ENCODE measurements at regions not wholly inside any gene's neighbourhood (a gene's known extent, or its start where the extent isn't known, plus 50 kb on each side); places are given as distances from the start of the nearest gene placed in this dataset.
"Not testable (repeated sequence)": the region's sequence is repeated elsewhere in the genome, so short reads cannot be mapped to it uniquely, and the experiment has no call there.

DNA sequence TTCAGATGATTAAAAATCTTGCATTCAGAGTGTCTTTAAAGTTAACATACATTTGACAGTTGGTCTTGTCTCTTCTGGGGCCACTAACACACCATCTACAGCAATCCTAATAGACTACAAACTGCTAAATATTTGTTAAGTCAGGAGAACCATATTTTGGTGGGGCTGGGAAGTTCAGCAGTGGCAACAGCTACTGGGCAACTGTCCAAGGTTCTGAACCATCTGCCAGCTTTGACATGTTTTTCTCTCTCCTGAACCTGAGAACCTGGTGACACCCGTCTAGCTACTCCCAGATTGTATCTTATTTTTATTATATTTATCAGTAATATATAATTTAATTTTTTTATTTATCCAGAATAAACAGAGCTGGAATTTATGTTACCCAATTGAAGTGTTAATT is 199.0 kb upstream of the DPYD start:
- POLR2A ChIA-PET = no interaction called here
- CTCF ChIA-PET = no interaction called here
- peak; percentile 31 for DNase-seq (ENCODE audit: extremely low spot score)
- TF ChIP-seq ELF4 (IDR thresholded peaks at IDR 0.05) = no peak
- TF ChIP-seq LEF1 (IDR thresholded peaks at IDR 0.05; ENCODE audit: borderline replicate concordance) = no peak
- no peak for TF ChIP-seq SUZ12 (IDR thresholded peaks at IDR 0.05)
- no peak for TF ChIP-seq TARDBP (IDR thresholded peaks at IDR 0.05)
- no peak for TF ChIP-seq CTBP1 (IDR thresholded peaks at IDR 0.05; ENCODE audit: borderline replicate concordance)
- TF ChIP-seq FOXA1 (IDR thresholded peaks at IDR 0.05) = no peak
- TF ChIP-seq HDGF (IDR thresholded peaks at IDR 0.05; ENCODE audit: borderline replicate concordance) = no peak
- TF ChIP-seq FOXK2 (IDR thresholded peaks at IDR 0.05) = no peak
- no peak for TF ChIP-seq L3MBTL2 (conservative IDR thresholded peaks at IDR 0.05)
- TF ChIP-seq ZNF384 (IDR thresholded peaks at IDR 0.05) = no peak
- TF ChIP-seq SP1 (IDR thresholded peaks at IDR 0.05) = no peak
- no peak for TF ChIP-seq NFRKB (IDR thresholded peaks at IDR 0.05)
- no peak for TF ChIP-seq ARNT (IDR thresholded peaks at IDR 0.05)
- no peak for TF ChIP-seq BHLHE40 (IDR thresholded peaks at IDR 0.05; ENCODE audit: borderline replicate concordance)
- TF ChIP-seq, protein P1, sequence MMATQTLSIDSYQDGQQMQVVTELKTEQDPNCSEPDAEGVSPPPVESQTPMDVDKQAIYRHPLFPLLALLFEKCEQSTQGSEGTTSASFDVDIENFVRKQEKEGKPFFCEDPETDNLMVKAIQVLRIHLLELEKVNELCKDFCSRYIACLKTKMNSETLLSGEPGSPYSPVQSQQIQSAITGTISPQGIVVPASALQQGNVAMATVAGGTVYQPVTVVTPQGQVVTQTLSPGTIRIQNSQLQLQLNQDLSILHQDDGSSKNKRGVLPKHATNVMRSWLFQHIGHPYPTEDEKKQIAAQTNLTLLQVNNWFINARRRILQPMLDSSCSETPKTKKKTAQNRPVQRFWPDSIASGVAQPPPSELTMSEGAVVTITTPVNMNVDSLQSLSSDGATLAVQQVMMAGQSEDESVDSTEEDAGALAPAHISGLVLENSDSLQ (IDR thresholded peaks at IDR 0.05) = no peak

DNA sequence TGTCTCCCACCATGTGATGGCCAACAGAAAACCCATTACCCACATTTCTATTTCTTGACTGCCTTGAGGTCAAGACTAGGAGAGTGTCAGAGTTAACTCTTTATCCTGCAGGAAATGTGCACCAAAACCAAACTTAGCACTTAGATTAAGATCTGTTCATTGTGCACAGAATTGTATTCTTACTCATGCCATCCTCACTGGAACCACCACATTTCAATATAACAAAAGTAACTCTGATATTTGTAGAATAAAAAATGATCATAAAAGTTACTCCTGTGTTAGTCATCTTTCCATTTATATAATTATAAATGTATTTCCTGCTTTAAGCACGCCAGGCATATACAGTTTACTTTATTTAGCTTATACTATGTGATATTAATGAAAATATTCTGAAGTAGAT is 193.0 kb upstream of the DPYD start:
- no peak for TF ChIP-seq ARNT (IDR thresholded peaks at IDR 0.05)
- TF ChIP-seq FOXM1 (IDR thresholded peaks at IDR 0.05; ENCODE audit: borderline replicate concordance) = no peak
- TF ChIP-seq TARDBP (IDR thresholded peaks at IDR 0.05) = no peak
- TF ChIP-seq LEF1 (IDR thresholded peaks at IDR 0.05; ENCODE audit: borderline replicate concordance) = no peak
- TF ChIP-seq SUZ12 (IDR thresholded peaks at IDR 0.05) = no peak
- no peak for TF ChIP-seq ELF4 (IDR thresholded peaks at IDR 0.05)
- no peak for TF ChIP-seq ZNF384 (IDR thresholded peaks at IDR 0.05)
- no peak for TF ChIP-seq L3MBTL2 (conservative IDR thresholded peaks at IDR 0.05)
- TF ChIP-seq NFRKB (IDR thresholded peaks at IDR 0.05) = no peak
- no peak for TF ChIP-seq CTBP1 (IDR thresholded peaks at IDR 0.05; ENCODE audit: borderline replicate concordance)
- no peak for TF ChIP-seq FOXK2 (IDR thresholded peaks at IDR 0.05)
- TF ChIP-seq, protein P1 (IDR thresholded peaks at IDR 0.05) = no peak
- TF ChIP-seq FOXA1 (IDR thresholded peaks at IDR 0.05) = no peak
- TF ChIP-seq BHLHE40 (IDR thresholded peaks at IDR 0.05; ENCODE audit: borderline replicate concordance) = no peak
- TF ChIP-seq HDGF (IDR thresholded peaks at IDR 0.05; ENCODE audit: borderline replicate concordance) = no peak
- no peak for TF ChIP-seq SP1 (IDR thresholded peaks at IDR 0.05)
- CTCF ChIA-PET = no interaction called here
- DNase-seq (ENCODE audit: extremely low spot score) = no peak
- POLR2A ChIA-PET = no interaction called here

DNA sequence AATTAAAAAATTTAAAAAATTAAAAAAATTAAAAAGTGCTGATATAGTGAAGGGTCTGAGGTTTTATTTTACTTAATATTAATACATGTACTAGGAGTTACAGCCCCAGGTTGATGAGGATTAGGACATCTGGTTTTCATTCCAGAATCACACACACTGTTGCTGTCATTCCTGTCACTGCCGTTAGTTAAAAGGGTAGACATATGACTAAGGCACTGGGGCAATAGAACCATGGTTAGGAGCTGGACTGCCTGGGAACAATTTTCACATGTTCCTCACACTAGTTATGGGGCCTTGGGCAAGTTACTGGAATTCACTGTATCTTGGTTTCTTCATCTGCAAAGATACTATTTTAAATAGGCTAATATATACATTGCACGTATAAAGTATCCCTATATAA is 191.8 kb upstream of the DPYD start:
- TF ChIP-seq L3MBTL2 (conservative IDR thresholded peaks at IDR 0.05) (no peak), ZNF384 (IDR thresholded peaks at IDR 0.05) (no peak), ARNT (IDR thresholded peaks at IDR 0.05) (no peak), SP1 (IDR thresholded peaks at IDR 0.05) (no peak), ELF4 (IDR thresholded peaks at IDR 0.05) (no peak), BHLHE40 (IDR thresholded peaks at IDR 0.05; ENCODE audit: borderline replicate concordance) (no peak), FOXA1 (IDR thresholded peaks at IDR 0.05) (no peak), HDGF (IDR thresholded peaks at IDR 0.05; ENCODE audit: borderline replicate concordance) (no peak), FOXM1 (IDR thresholded peaks at IDR 0.05; ENCODE audit: borderline replicate concordance) (no peak), FOXK2 (IDR thresholded peaks at IDR 0.05) (no peak), LEF1 (IDR thresholded peaks at IDR 0.05; ENCODE audit: borderline replicate concordance) (no peak), TARDBP (IDR thresholded peaks at IDR 0.05) (no peak), CTBP1 (IDR thresholded peaks at IDR 0.05; ENCODE audit: borderline replicate concordance) (no peak), NFRKB (IDR thresholded peaks at IDR 0.05) (no peak), SUZ12 (IDR thresholded peaks at IDR 0.05) (no peak)
- TF ChIP-seq, protein P1 (IDR thresholded peaks at IDR 0.05) = no peak
- ChIA-PET POLR2A (no interaction called here), CTCF (no interaction called here)
- DNase-seq (ENCODE audit: extremely low spot score) = no peak

DNA sequence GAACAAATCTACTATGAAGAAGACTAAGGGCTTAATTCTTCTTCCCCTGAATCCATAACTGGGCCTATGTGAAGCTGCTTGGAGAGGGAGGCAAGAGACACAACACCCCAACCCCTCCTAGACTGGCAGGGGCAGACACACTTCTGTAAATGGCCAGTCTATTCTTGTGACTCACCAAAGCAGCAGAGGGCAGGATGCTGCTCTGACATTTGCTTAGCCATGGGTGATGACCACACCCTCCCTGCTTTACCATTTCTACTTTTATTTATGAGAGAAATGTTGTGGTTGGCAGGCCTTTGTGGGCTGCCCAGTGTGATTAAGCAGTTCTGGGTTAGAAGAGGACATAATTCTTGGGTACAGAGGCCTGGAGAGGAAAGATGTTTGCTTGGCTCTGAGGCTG is 189.8 kb upstream of the DPYD start:
- DNase-seq (ENCODE audit: extremely low spot score) = no peak
- ChIA-PET CTCF (no interaction called here), POLR2A (no interaction called here)
- TF ChIP-seq, protein P1 (IDR thresholded peaks at IDR 0.05) = no peak
- TF ChIP-seq HDGF (IDR thresholded peaks at IDR 0.05; ENCODE audit: borderline replicate concordance) (no peak), BHLHE40 (IDR thresholded peaks at IDR 0.05; ENCODE audit: borderline replicate concordance) (no peak), ARNT (IDR thresholded peaks at IDR 0.05) (no peak), FOXM1 (IDR thresholded peaks at IDR 0.05; ENCODE audit: borderline replicate concordance) (no peak), SUZ12 (IDR thresholded peaks at IDR 0.05) (no peak), NFRKB (IDR thresholded peaks at IDR 0.05) (no peak), ZNF384 (IDR thresholded peaks at IDR 0.05) (no peak), L3MBTL2 (conservative IDR thresholded peaks at IDR 0.05) (no peak), ELF4 (IDR thresholded peaks at IDR 0.05) (no peak)

DNA sequence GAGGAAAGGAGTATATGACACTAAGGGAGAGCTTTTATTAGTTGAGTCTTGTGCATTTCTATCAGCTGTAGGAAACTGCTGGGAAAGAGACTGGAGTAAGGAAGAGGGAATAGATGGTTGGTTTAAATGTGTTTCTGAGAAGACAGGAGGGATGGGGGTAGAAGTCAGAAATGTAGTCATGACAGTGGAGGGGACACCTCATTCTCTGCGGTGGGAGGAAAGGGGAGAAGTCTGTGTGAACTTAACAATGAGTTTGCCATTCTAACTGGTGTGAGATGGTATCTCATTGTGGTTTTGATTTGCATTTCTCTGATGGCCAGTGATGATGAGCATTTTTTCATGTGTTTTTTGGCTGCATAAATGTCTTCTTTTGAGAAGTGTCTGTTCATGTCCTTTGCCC is 187.5 kb upstream of the DPYD start:
- POLR2A ChIA-PET; DNase-seq (ENCODE audit: extremely low spot score); CTCF ChIA-PET: not testable (repeated sequence)

DNA sequence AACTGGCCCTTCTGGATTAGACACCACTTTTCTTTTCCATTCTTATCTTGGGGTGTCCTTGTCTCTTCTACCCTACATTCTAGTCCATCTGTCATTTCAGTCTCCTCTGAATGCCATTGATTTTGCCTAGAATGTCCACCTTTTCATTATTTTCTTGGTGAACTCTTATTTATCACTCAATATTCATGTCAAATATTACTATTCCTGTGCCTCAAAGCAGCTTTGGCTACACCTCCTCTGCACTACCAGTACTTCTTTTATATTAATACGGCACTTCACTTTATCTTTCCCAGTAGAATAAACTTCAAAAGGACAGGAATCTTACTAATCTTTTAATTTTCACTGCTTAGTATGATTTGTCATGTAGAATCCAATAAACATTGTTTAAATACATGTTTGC is 186.4 kb upstream of the DPYD start:
- TF ChIP-seq ZNF384 (IDR thresholded peaks at IDR 0.05) (no peak), FOXA1 (IDR thresholded peaks at IDR 0.05) (no peak), CTBP1 (IDR thresholded peaks at IDR 0.05; ENCODE audit: borderline replicate concordance) (no peak), ARNT (IDR thresholded peaks at IDR 0.05) (no peak), SP1 (IDR thresholded peaks at IDR 0.05) (no peak), FOXM1 (IDR thresholded peaks at IDR 0.05; ENCODE audit: borderline replicate concordance) (no peak), HDGF (IDR thresholded peaks at IDR 0.05; ENCODE audit: borderline replicate concordance) (no peak), TARDBP (IDR thresholded peaks at IDR 0.05) (no peak), LEF1 (IDR thresholded peaks at IDR 0.05; ENCODE audit: borderline replicate concordance) (no peak), BHLHE40 (IDR thresholded peaks at IDR 0.05; ENCODE audit: borderline replicate concordance) (no peak), L3MBTL2 (conservative IDR thresholded peaks at IDR 0.05) (no peak), SUZ12 (IDR thresholded peaks at IDR 0.05) (no peak), FOXK2 (IDR thresholded peaks at IDR 0.05) (no peak), ELF4 (IDR thresholded peaks at IDR 0.05) (no peak)
- TF ChIP-seq, protein P1 (IDR thresholded peaks at IDR 0.05) = no peak
- CTCF ChIA-PET = no interaction called here
- no peak for DNase-seq (ENCODE audit: extremely low spot score)
- POLR2A ChIA-PET = no interaction called here
